GM18508 (cell line): ENCODE measurements at regions not wholly inside any gene's neighbourhood (a gene's known extent, or its start where the extent isn't known, plus 50 kb on each side); places are given as distances from the start of the nearest gene placed in this dataset.
"Not testable (repeated sequence)": the region's sequence is repeated elsewhere in the genome, so short reads cannot be mapped to it uniquely, and the experiment has no call there.

Experiments
- ATAC-seq: cut with Tn5 transposase; IDR thresholded peaks from one replicate; pipeline ENCODE4 v1.9.1; 2021; ENCODE audit warnings: moderate number of reproducible peaks; ENCODE audit not compliant: insufficient read depth, unreplicated experiment

DNA sequence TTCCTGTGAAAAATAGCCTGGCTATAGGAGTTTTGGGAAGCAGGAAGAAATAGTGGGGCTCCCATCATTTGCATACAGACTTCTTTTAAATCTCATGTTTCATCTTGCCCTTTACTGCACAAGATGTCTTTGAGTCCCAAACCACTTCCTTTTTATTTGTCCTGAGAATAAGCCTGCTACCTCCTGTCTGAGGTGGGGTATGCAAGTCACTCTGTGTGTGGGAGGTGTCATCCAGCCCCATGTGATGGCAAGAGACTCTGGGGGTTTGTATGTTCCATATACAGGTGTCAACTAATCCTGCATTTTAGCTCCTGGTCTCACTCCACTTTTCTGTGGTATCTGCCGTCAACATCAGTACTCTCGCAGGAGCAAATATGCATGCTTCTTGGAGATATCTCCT lies 102.0 kb downstream of the OTOL1 start:
- ATAC-seq, result no peak

DNA sequence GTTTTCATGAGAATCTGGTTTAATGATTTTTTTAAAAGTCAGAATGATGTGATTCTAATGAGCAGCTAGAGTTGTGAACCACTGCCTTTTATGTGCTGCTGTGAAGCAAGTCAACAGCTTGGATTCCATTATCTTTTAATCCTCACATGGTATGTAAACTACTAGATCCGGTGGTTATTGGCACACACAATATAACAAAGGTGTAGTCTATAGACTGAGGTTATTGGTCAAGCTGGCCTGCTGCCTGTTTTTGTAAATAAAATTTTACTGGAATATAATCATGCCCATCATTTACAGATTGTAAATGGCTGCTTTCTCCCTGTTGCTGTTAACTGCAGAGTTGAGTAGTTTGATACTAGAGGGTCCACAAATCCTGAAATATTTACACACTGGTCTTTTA lies 103.1 kb downstream of the OTOL1 start:
- no peak for ATAC-seq

DNA sequence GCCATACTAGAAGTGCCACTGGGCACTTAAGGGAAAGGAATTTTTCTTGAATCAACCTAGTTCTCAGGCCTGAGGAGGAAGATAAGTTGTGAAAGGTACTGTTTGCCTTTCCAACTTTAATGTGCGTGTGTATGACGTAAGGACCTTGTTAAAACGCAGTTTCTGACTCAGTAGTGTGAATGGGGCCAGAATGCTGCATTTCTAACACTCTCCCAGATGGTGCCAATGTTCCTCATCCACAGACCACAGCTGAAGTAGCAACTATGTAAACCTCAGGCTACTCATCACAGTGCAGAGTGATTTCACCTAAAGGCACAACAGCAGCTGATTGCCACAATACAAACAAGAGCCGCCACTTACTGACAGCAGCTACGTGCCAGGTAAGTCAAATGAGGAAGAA lies 103.6 kb downstream of the OTOL1 start:
- no peak for ATAC-seq

DNA sequence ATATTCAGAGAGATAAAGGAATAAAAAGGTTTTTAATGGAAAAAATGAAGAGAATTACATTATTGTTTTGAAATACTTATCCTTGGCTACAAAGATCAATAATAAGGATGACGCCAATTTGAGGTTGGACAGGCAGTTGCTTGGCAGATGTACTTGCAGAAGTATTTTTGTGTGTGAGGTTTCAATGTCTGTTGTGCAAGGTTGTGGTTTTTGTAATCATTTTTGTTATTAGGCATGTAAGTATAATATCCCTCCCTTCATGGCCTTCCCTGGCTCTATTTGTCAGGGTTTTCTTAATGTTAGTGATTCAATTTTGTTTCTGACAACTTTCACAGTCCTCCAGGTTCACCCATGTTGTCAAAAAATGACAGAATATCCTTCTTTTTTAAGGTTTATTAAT lies 105.9 kb downstream of the OTOL1 start:
- no peak for ATAC-seq

DNA sequence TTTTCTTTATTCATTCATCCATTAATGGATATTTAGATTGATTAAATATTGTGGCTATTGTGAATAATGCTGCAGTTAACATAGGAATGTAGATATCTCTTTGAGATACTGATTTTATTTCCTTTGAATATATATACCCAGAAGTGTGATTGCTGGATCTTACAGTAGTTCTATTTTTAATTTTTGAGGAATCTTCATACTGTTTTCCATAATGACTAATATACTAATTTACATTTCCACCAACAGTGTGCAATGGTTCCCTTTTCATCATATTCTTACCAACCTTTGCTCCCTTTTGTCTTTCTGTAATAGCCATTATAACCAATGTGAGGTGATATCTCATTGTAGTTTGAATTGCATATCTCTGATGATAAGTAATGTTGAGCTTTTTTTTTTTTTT lies 106.3 kb downstream of the OTOL1 start:
- no peak for ATAC-seq

DNA sequence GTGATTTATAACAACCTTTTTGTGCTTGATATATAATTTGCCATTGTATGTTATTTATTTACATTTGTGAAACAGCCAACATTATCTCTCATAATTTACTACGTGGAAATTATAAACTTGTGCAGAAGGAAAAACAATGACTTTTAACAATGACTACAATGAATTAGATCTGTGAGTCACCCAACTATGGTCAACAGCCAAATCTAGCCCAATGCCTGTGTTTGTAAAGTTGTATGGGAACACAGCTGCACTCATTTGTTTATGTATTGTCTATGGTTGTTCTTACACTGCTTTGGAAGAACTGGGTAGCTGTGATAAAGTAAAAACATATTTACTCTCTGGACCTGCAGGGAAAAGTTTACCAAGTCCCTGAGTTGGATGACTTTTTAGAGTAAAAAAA lies 110.4 kb downstream of the OTOL1 start:
- ATAC-seq, result no peak

DNA sequence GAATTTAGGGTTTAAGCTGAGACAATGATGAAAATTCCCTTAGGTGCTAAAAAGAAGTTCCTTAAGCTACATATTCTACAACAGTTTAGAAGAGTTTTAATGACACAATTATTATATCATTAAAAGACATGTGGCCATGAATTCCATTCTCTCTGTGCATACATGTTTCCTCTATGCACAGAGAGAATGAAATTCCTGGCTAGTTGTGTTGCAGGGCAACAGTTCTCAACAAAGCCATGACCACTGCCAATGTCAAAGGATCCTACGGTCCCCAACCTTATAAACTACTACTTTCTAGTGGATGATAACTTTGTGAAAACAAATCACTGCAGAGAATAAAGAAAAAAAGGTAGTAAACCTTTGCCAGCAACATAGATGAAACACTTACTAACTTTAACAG lies 122.7 kb downstream of the OTOL1 start:
- no peak for ATAC-seq

DNA sequence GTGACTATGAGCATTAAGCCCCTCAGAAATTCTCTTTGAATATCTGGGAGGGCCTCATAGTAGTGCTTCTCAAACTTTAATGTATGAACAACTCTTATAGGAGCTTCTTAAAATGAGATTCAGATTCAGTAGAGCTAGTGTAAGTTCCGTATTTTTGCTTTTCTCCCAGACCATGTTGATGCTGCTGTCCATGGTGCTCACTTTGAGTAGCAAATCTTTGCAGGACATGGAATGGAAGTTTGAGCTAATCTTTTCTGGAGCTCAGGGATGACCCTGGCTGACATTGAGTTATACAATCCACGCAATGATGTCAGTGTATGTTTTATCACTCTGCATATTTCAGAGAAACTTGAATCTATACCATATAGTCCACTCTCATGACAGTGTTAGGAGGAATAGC lies 134.2 kb downstream of the OTOL1 start:
- ATAC-seq, result no peak

DNA sequence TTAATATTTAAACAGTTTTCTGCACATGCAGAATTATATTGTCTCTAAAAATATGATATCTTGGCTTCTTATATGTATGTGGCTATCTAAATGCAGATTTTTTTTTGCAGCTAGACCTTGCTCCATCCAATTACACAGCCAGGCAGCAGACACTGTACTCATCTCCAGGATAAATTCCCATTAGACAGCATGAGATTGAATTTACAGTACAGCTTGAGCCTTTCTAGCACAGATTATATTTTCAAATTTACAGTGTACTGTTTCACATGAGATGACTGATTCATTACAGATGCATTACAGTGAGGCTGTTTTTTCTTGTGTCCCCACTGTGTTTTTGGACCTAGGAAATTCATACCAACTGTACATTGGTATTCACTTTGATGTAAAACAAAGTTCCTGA lies 134.9 kb downstream of the OTOL1 start:
- ATAC-seq, result no peak

DNA sequence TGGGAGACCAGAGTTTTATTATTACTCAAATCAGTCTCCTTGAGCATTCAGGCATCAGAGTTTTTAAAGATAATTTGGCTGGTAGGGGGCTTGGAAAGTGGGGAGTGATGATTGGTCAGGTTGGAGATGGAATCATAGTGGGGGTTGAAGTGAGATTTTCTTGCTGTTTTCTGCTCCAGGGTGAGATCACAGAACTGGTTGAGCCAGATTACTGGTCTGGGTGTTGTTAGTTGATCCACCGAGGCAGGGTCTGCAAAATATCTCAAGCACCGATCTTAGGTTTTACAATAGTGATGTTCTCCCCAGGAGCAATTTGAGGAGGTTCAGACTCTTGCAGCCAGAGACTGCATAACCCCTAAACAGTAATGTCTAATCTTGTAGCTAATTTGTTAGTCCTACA lies 141.0 kb downstream of the OTOL1 start:
- ATAC-seq, result no peak

DNA sequence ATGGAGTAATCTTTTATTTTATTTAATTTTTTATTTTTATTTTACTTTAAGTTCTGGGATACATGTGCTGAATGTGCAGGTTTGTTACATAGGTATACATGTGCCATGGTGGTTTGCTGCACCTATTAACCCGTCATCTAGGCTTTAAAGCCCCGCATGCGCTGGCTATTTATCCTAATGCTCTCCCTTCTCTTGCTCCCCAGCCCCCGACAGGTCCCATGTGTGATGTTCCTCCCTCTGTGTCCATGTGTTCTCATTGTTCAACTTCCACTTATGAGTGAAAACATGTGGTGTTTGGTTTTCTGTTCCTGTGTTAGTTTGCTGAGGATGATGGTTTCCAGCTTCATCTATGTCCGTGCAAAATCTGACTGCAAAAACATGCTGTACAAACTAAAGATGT lies 142.5 kb downstream of the OTOL1 start:
- not testable (repeated sequence) for ATAC-seq

DNA sequence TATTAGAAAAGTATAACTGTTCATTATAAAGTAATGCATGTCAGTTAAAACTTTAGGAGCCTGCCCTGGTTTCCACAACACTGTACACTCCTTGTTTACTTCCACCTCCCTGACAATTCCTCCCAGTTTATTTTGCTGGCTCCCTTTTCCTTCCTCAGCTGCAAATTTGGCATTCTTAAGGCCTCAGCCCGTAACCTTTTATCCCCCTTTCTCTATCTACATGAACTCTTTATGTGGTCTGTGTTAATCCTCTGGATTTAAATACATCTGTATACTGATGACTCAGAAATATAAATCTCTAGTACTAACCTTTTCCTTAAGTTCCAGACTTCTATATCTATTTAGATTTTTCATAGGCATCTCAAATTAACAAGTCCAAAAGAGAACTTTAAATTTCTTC lies 143.6 kb downstream of the OTOL1 start:
- no peak for ATAC-seq

DNA sequence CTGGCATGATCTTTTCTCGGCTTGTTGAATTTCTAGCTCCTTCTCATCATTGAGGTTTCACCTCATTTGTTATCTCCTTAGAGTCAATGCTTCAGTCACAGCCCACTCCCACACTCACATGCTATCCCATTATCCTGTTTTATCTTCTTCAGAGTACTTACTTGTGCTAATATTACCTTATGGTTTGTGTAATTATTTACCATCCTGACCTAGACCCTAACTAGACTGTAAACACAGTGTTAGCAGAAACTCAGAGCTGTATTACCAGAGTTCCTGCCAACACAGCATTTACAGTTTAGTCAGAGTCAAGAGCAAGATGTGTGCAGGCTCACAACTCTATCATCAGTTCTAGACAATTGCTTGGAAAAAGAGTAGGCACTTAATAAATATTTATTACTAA lies 144.7 kb downstream of the OTOL1 start:
- ATAC-seq, result no peak

DNA sequence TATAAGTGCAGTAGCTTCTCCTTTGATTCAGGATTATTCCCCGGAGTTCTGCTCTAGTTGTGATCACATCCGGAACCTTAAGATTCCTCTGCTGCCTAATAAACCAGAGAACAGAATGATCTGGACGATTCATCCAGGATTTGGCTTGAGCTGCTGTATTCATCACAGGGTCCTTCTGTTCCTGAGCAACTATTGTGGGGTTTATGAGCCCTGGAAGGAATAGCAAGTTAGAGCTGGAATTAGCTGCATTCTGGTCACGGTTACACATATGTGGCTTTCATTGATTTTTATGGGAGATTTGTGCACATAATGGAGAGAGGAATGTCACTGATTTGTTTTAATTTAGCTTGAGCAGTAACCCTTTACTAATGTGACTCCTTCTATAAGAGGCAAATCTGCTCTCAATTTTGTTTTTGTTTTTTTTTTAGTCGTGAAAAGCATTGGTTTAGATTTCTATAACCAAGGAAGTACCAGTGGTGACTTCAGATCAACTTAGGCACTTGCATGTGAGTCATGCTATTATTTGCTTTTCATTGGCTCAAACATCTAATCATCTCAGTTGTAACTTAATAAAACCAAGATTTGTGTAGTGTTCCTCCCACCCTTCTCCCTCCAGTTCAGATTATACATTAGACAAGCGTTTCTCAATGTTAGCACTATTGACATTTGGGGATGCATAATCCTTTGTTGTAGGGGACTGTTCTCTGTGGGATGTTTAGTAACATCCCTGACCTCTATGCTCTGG lies 148.5 kb downstream of the OTOL1 start:
- no peak for ATAC-seq

DNA sequence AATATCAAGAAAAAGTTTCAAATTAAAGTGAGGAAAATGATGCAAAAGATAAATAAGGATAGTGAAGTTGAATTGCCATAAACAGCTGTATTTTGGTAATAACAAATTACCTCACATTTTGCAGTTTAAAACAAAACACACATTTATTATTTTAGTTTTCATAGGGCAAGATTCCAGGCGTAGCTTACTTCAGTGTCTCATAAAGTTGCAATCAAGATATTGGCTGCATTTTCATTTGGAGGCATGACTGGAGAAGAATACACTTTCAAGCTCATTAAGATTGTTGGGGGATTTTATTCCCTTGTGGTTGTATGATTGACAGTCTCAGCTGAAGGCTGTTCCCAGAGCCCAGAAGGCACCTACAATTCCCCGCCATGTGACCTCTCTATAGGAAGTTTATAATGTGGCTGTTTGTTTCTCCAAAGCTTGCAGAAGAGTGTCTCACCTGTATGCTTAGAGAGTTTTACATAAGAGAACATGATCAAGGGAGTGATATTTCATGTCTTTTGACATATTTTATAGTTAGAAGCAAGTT lies 151.4 kb downstream of the OTOL1 start:
- no peak for ATAC-seq

DNA sequence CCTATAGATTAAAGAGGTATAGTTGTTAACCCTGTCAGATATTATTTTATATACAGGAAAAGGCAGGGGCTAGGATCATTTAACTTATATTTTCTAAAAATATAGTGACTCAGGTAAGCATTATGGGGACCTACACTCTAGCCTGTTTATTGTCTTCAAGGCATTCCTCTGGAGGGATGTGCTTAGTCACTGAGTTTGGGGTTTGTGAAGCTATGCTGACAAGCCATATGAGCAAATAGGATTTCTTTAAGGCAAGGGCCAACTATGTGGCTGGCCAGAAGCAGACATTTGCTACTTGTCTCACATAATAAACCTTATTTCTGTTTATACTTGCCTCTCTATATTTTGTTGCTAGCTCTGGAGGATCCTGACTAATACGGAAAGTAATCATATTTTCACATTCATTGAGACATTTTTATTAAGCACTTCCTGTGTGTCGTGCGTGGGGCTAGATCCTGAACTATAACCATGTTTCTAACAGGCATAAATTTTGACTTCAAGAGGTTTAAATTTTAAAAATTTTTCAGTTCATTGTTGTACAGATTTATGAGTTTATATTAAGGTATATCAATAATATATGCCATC lies 153.4 kb downstream of the OTOL1 start:
- ATAC-seq, result no peak

DNA sequence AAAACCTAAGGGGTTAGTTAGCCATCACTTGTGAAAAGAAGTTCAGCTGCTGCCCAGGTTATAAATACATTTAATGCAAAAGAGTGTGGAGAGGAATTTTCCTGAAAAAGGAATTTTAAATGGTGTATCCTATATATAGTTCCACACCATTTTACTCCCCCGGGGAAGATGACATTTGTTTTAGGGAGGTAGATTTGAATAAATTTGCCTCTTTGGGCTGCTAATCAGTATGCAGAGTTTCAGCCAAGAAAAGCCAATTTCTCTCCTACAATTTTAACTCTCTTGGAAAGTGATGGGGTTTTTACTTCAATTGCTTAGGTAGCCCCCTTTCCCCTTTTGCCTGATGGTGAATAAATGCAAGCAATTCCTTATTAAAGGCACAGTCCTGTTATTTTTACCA lies 161.2 kb downstream of the OTOL1 start:
- ATAC-seq, result no peak

DNA sequence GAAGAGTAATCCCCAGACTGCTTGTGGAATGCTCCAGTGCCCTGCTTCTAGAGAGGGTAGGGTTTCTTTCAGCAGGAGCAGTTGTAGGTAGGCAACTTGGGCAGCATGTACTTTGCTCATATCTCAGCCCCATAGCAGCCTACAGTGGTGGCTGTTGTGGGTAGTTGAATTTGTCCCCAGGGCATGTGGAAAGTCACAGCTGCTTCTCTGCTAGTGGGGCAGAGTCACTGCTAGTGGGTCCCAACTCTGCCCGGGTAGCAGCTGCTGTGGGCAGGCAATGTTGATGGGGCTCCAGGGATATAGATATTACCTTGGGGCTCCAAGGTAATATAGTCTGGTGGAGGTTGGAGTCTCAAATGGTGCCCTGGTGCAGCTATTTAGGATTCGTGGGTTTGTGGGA lies 174.5 kb downstream of the OTOL1 start:
- no peak for ATAC-seq

DNA sequence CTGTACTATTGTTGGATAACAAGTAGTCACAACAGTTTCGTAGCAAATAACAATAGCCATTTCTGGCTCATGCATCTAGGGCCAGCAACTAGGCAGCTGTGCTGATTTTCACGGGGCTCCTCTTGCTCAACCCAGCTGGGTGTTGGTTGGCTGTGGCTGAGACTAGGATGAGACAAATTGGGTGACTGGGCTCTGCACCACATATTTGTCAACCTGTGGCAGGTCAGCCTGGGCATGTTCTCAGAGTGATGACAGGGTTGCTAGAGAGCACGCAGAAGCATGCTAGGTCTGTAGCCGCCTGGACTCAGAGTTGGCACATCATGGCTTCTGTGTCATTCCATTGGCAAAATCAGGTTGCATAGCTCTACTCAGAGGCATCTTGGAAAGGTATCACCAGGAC lies 175.9 kb downstream of the OTOL1 start:
- ATAC-seq, result no peak

DNA sequence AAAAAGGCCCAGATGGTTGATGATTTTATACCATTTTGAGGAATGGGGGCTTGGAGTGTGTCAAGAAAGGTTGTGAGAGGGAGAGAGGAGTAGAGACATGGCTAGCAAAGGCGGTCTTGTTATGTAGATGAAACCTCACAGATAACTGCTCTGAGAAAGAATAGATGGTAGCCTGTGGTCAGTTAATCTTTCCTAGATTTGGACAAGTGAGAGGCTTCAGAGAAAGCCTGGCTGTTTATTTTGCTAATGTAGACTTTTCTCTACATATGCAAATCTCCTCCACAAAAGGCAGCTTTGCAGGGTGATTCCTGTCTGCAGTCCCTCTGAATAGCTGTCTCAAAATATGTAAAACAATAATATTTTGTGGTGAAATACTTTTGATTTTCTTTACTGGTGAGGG lies 177.3 kb downstream of the OTOL1 start:
- ATAC-seq, result no peak

DNA sequence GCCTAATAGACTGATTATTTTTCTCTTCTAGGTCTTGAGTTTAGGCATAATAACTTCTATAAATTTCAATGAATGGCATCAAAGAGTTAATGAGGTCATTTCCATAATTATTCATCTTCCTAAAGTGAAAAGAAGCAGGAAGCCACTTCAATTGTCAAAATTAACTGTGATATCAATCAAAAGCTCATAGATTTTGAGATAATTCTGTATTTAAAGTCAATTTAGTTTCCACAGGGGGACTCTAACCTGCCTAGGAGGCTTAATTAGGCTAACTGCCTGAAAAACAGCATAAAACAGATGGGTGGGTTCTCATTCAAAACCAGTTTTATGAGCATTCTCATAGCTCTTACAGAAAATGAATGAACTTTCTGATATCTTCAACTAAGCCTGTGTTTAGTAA lies 177.8 kb downstream of the OTOL1 start:
- no peak for ATAC-seq

DNA sequence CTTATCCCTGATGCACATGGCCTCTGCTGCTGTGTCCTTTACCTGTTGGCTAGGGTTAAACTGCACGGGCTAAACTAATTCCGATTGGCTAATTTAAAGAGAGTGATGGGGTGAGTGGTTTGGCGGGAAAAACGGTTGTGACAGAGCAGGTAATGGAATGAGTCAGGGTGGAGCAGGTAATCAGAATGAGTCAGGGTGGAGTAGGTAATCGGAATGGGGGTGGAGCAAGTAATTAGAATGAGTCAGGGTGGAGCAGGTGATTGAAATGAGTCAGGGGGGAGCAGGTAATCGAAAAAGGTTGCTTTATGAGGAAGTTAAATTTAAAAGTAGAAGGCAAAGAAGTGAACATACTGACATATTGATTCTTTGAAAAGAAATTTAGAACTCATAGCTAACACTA lies 185.2 kb downstream of the OTOL1 start:
- ATAC-seq, result not testable (repeated sequence)
